CD1c-positive myeloid dendritic cell (primary cell): ENCODE measurements at regions not wholly inside any gene's neighbourhood (a gene's known extent, or its start where the extent isn't known, plus 50 kb on each side); places are given as distances from the start of the nearest gene placed in this dataset.

Experiments
- DNase-seq: peaks from one replicate; pipeline ENCODE4 v3.0.0-alpha.2; 2016; ENCODE audit errors: extremely low spot score

DNA sequence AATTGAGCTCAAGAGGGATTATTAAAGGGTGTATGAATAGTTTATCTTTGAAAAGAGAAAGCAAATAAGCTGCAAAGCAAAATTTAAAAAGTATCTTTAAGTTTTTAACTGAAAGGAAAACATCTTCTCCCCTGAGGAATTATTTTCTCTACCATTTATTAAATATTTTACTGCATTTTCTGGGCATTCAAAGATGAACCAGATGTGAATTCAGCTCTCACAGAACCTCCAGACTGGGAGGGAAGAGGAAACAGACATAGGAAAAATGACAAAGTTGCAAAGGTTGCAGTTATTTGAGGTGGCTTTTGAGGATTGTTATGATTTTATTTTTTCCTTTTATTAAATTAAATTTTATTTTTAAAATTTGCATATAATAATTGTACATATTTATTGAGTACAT lies 122.7 kb upstream of the SESN3 start:
- DNase-seq, result no peak

- no peak for DNase-seq
These were observed 121.8 kb upstream of the SESN3 start for GRCh38 chr11:95352733-95353346.

DNA sequence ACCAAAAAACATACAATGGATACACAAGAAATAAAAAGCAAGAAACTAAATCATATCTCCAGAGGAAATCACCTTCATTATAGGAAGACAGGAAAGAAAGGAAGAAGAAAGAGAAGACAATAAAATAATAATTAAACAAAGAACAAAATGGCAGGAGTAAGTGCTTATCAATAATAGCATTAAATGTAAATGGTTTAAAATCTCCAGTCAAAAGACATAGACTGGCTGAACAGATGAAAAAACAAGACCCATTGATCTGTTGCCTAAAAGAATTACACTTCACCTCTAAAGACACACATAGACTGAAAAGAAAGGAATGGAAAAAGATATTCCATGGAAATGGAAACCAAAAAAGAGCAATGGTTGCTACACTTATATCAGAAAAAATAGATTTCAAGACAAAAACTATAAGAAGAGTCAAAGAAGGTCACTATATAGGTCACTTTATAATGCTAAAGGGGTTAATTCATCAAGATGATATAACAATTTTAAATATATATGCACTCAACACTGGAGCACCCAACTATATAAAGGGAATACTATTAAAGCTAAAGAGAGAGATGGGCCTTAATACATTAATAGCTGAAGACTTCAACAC lies 118.4 kb upstream of the SESN3 start:
- no peak for DNase-seq

DNA sequence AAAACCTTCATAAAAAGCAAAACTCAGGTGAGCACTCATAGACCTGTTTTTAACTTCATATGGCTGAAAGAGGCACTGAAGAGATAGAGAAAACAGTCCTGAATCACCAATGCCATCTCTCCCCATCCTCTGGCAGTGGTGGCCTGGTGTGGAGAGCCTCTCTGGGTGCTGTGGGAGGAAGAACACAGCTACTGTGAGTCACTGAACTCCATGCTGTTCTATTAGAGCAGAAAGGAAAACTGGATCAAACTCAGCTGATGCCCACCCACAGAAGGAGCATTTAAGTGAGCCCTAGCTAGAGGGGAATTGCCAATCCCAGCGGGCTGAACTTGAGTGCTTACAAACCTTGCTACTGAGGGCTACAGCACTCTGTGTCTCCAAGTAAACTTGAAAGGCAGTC lies 115.3 kb upstream of the SESN3 start:
- no peak for DNase-seq

- no peak for DNase-seq
These were observed 114.6 kb upstream of the SESN3 start for GRCh38 chr11:95345651-95346050.

DNA sequence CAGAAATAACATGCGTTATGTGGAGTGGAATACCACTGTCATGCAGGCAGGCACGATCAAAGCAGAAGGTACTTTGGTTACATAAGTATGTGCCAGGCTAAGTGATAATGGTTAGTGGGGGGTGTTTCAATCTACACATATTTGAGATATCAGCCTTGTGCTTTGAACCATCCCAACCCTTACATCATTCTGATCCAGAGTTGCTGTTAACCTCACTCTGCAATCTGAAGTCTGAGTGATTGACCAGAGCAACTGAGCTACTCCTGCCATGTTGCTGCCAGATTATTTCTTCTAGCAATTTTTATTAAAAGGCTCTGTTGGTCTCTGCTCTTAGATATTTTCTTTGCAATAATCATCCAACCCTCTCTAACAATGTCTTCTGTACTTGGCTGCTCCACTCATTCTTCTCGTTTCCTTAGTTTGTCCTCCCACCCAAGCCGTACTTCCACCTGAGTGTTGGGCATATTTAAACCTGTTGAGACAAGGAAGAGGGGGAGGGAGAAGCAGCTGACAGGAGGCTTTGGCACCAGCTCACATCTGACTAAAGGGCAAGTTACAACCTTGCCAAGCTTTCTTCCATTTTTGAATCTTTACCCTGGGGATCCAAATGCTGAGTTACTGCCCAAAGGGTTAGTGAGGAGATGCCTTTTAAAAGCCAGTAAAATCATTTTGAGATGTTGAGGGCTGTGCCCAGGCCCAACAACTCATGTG lies 114.1 kb upstream of the SESN3 start:
- DNase-seq, result no peak

DNA sequence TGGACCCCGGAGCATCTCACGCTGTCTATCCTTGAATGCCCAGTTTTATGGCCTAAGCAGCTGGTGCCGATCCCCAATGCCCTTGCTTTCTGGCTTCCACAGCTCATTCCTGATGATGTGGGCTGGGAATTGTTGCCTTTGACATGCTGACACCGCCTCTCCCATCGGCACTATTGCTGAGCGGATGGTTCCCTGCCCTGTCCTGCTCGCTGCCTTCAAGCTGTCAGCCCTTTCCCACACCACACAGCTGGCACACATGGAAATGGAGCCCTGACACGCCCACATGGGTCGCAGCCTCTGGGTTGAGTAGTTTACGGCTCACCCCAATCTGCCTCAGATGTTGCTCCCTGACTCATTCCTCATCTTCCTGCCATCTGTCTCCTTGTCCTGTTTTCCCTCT lies 110.2 kb upstream of the SESN3 start:
- DNase-seq, result no peak

GRCh38 chr11:95339086-95339901 lies 108.3 kb upstream of the SESN3 start:
- no peak for DNase-seq

GRCh38 chr11:95338430-95338991 lies 107.5 kb upstream of the SESN3 start:
- DNase-seq, result no peak

DNA sequence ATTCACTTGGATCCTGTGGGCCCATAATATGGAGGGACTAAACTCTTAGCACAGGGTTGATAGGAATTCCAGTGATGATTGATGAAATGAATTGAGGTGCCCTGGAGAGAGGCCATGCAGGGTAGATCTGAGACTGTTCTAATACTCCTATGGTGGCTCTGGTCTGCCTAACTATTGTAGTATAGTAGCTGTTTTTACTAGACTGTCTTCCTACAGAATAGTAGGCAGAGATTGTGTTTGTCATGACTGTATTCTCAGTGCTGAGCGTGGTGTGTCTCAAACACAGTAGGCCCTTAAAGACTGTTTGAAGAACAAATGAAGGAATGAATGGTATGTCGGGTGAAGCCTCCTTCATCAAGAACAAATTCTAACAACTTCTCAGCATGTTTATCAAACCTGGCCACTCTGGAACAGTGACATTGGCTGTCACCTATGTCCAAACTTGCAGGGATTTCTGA lies 107.0 kb upstream of the SESN3 start:
- no peak for DNase-seq

GRCh38 chr11:95337175-95337957 lies 106.4 kb upstream of the SESN3 start:
- DNase-seq, result peak; percentile 30

- peak; percentile 40 for DNase-seq
These were observed 105.0 kb upstream of the SESN3 start for GRCh38 chr11:95335989-95336388.

- DNase-seq, result no peak
These were observed 100.2 kb upstream of the SESN3 start for GRCh38 chr11:95331161-95331560.

DNA sequence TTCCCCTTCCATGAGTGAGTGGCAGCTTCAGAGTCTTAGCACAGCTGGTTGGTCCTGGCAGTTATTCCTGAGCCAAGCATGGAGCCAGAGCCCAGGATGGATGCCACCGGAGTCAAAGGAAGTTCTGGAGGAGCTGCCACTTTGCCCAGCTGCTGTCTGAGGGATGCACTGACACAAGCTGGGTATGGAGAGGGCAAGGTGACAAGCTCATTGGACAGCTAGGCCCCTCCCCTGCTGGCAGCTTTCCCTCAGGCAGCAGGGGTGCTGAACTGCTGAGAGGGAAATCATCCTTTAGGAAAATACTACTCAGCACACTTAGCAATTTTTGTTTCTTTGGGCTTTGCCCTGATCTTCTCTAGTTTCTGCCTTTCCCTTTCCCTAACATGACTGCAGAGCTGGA lies 99.3 kb upstream of the SESN3 start:
- DNase-seq, result no peak

DNA sequence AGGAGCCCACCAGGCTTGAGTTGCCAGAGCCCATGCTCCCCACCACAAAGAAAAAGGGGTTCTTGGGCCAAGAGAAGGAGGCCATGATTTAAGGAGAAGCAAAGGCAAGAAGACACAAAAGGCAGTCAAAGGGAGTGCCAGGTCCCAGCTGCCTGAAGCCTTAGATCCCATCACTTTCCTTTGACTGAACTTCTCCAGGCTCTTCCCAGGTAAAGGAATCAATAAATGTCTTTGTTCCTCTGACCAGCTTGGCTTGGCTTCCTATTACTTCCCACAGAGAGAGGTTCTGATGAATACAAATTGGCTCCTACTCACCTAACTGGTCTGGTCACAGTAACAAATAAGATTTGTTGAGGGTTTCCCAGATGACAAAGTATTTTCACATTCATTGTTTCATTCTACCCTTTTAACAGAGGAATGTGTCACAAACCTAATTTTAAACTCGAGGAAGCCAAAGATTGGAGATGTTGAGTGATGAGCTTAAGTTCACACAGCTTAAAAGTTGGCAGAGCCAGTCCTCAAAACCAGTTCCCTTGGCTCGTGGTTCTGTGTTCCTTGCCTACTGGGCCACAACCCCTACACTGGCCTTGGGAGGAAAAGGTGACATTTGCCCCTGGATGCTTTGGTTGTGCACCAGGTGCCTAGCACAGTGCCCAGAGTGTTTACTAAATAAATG lies 96.4 kb upstream of the SESN3 start:
- no peak for DNase-seq

DNA sequence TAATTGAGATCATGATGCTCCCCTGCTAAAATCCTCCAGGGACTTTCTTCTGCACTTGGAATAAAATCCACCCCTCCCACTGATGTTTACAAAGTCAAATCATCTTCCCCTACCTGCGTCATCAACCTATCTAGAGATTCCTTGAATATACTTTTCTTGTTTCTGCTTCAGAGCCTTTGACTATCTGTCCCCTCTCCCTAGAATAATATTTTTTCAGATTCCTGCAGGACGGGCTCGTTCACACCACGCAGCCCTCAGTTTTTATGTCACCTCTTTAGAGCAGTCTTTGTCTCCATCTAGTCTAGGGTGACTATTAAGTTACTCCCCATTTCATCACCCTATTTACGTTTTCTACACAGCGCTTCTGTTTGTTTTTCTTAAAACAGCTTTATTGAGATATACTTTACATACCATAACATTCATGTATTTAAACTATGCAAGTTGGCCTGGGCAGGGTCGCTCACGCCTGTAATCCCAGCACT lies 94.8 kb upstream of the SESN3 start:
- DNase-seq, result no peak

GRCh38 chr11:95324826-95325225 lies 93.8 kb upstream of the SESN3 start:
- DNase-seq, result no peak

GRCh38 chr11:95322539-95322938 lies 91.5 kb upstream of the SESN3 start:
- DNase-seq, result no peak

DNA sequence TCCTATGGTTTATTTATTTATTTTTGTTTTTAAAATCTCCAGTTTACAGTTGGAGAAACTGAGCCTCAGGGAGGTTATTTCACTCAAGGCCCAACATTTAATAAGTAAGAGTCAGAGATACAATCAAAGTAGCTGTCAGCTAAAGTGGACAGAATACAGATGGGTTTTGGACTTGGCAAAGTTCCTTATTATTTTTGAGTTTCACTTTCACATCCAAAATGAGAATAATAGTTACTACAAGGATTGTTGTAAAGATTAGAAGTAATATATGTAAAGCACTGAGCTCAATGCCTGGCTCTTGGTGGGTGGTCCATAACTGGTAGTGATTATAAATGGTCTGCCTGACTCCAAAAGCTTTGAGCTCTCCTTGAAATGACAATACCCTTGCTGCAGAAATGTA lies 87.5 kb upstream of the SESN3 start:
- DNase-seq, result peak; percentile 25

- DNase-seq, result no peak
These were observed 77.6 kb upstream of the SESN3 start for GRCh38 chr11:95308512-95309035.
